ENCODE measurements at regions not wholly inside any gene's neighbourhood (a gene's known extent, or its start where the extent isn't known, plus 50 kb on each side); places are given as distances from the start of the nearest gene placed in this dataset.

GRCh38 chr13:83601539-83601938, 280.7 kb downstream of the SLITRK1 start:
- DNase-seq (ENCODE audit: low read depth): no peak

GRCh38 chr13:83592095-83592494, 290.2 kb downstream of the SLITRK1 start:
- no peak for DNase-seq (ENCODE audit: low read depth)

GRCh38 chr13:83589814-83590213, 292.5 kb downstream of the SLITRK1 start:
- DNase-seq (ENCODE audit: low read depth): no peak

GRCh38 chr13:83577183-83577582, 305.1 kb downstream of the SLITRK1 start:
- no peak for DNase-seq (ENCODE audit: low read depth)

GRCh38 chr13:83568019-83568418, 314.3 kb downstream of the SLITRK1 start:
- no peak for DNase-seq (ENCODE audit: low read depth)

- no peak for DNase-seq (ENCODE audit: low read depth)
Measured at GRCh38 chr13:83563499-83563898, 318.8 kb downstream of the SLITRK1 start.

GRCh38 chr13:83557845-83558244, 324.4 kb downstream of the SLITRK1 start:
- DNase-seq (ENCODE audit: low read depth): no peak

- no peak for DNase-seq (ENCODE audit: low read depth)
Measured at GRCh38 chr13:83549671-83550070, 332.6 kb downstream of the SLITRK1 start.

- no peak for DNase-seq (ENCODE audit: low read depth)
Measured at GRCh38 chr13:83547043-83547442, 335.2 kb downstream of the SLITRK1 start.

- no peak for DNase-seq (ENCODE audit: low read depth)
Measured at GRCh38 chr13:83546476-83546875, 335.8 kb downstream of the SLITRK1 start.

GRCh38 chr13:83538636-83539035, 343.6 kb downstream of the SLITRK1 start:
- DNase-seq (ENCODE audit: low read depth): no peak

GRCh38 chr13:83536941-83537340, 345.3 kb downstream of the SLITRK1 start:
- no peak for DNase-seq (ENCODE audit: low read depth)

GRCh38 chr13:83536153-83536552, 346.1 kb downstream of the SLITRK1 start:
- no peak for DNase-seq (ENCODE audit: low read depth)

- no peak for DNase-seq (ENCODE audit: low read depth)
Measured at GRCh38 chr13:83532809-83533208, 349.5 kb downstream of the SLITRK1 start.

GRCh38 chr13:83531022-83531421, 351.3 kb downstream of the SLITRK1 start:
- no peak for DNase-seq (ENCODE audit: low read depth)

- DNase-seq (ENCODE audit: low read depth): no peak
Measured at GRCh38 chr13:83516781-83517180, 365.5 kb downstream of the SLITRK1 start.

- no peak for DNase-seq (ENCODE audit: low read depth)
Measured at GRCh38 chr13:83515268-83516015, 366.8 kb downstream of the SLITRK1 start.

- peak; percentile 9 for DNase-seq (ENCODE audit: low read depth)
Measured at GRCh38 chr13:83508771-83509301, 373.4 kb downstream of the SLITRK1 start.

- no peak for DNase-seq (ENCODE audit: low read depth)
Measured at GRCh38 chr13:83503424-83503823, 378.9 kb downstream of the SLITRK1 start.

GRCh38 chr13:83499286-83499685, 383.0 kb downstream of the SLITRK1 start:
- DNase-seq (ENCODE audit: low read depth): no peak

- DNase-seq (ENCODE audit: low read depth): no peak
Measured at GRCh38 chr13:83498481-83499190, 383.6 kb downstream of the SLITRK1 start.

GRCh38 chr13:83498045-83498444, 384.2 kb downstream of the SLITRK1 start:
- DNase-seq (ENCODE audit: low read depth): no peak

- no peak for DNase-seq (ENCODE audit: low read depth)
Measured at GRCh38 chr13:83496501-83496900, 385.8 kb downstream of the SLITRK1 start.

Measured in forelimb muscle (tissue), 1 donor.